Gastroesophageal sphincter (tissue), 4 donors: ENCODE measurements at regions not wholly inside any gene's neighbourhood (a gene's known extent, or its start where the extent isn't known, plus 50 kb on each side); places are given as distances from the start of the nearest gene placed in this dataset.

Source experiments
- ATAC-seq: fragments of 150-250 bp; one replicate; pipeline ENCODE4 v1.9.1; 2016; ENCODE audit warnings: mild to moderate bottlenecking, moderate library complexity
- H3K27ac ChIP-seq, 4 donors: fragments of 200-600 bp; sonication (generic) in 3 of 4; 1 replicate in 3 of 4; 2 replicates in 1 of 4; pipeline ENCODE4 v1.5.1; 2016 to 2019
- H3K27me3 ChIP-seq: fragments of 200-600 bp; sonication (generic); one replicate; pipeline ENCODE4 v1.5.1; 2019
- H3K36me3 ChIP-seq, 2 donors: fragments of 200-600 bp; sonication (generic); one replicate each; pipeline ENCODE4 v1.5.1; 2019; ENCODE audit warnings: control low read depth in 1 of 2
- H3K4me1 ChIP-seq, 3 donors: fragments of 200-600 bp; sonication (generic); 1 replicate in 2 of 3; 2 replicates in 1 of 3; pipeline ENCODE4 v1.5.1; 2016 to 2019; ENCODE audit warnings: control low read depth in 2 of 3
- H3K4me3 ChIP-seq, 2 donors: fragments of 200-600 bp; sonication (generic); one replicate each; pipeline ENCODE4 v1.5.1; 2019; ENCODE audit warnings: mild to moderate bottlenecking in 1 of 2, moderate library complexity in 1 of 2
- H3K9me3 ChIP-seq, 3 donors: fragments of 200-600 bp; sonication (generic); one replicate each; pipeline ENCODE4 v1.5.1; 2017 to 2019; ENCODE audit warnings: control low read depth in 2 of 3
- EP300 ChIP-seq: sonication (generic); formaldehyde crosslinking; IDR thresholded peaks from one replicate; pipeline ENCODE4 v1.6.1; 2017; ENCODE audit warnings: antibody characterized with exemption, mild to moderate bottlenecking
- POLR2A ChIP-seq, 2 donors: fragments of 450-650 bp; IDR thresholded peaks; one replicate each; pipeline ENCODE4 v1.6.1; 2017; ENCODE audit warnings: antibody characterized with exemption in 2 of 2, mild to moderate bottlenecking in 2 of 2, moderate library complexity in 1 of 2
- POLR2AphosphoS5 ChIP-seq: sonication (generic); formaldehyde crosslinking; IDR thresholded peaks from one replicate; pipeline ENCODE4 v1.6.1; 2017; ENCODE audit warnings: antibody characterized with exemption
- WGBS, 2 donors: methylation state at CpG; one replicate each; pipeline ENCODE4 v1.1.5; 2018; ENCODE audit warnings: low coverage in 1 of 2; 5-methylcytosine and 5-hydroxymethylcytosine counted together
- TF ChIP-seq, protein P1 (sequence below), 4 experiments: fragments of 200-600 bp in 2 of 4; fragments of 450-650 bp in 2 of 4; sonication (generic) in 1 of 4; IDR thresholded peaks; one replicate each; pipeline ENCODE4 v1.5.1; 2017 to 2019; ENCODE audit warnings: antibody characterized with exemption in 4 of 4, mild to moderate bottlenecking in 2 of 4, moderate library complexity in 2 of 4

GRCh38 chr10:133032231-133032630, 55.5 kb upstream of the ADGRA1 start:
- no peak overlapping the region for H3K4me3 ChIP-seq
- peaks cover 45% of the 10 kb centered on the region for H3K27me3 ChIP-seq
- no CpG with 5 or more reads among the region's 13 CpGs for WGBS, 2 donors
- H3K27ac ChIP-seq, result no peak overlapping the region
- no peaks in the 10 kb centered on the region for H3K9me3 ChIP-seq
- ATAC-seq, result no peak
- no peak for TF ChIP-seq POLR2AphosphoS5
- TF ChIP-seq EP300, result no peak
- TF ChIP-seq POLR2A (IDR thresholded peaks at IDR 0.05), result no peak
- TF ChIP-seq, protein P1, sequence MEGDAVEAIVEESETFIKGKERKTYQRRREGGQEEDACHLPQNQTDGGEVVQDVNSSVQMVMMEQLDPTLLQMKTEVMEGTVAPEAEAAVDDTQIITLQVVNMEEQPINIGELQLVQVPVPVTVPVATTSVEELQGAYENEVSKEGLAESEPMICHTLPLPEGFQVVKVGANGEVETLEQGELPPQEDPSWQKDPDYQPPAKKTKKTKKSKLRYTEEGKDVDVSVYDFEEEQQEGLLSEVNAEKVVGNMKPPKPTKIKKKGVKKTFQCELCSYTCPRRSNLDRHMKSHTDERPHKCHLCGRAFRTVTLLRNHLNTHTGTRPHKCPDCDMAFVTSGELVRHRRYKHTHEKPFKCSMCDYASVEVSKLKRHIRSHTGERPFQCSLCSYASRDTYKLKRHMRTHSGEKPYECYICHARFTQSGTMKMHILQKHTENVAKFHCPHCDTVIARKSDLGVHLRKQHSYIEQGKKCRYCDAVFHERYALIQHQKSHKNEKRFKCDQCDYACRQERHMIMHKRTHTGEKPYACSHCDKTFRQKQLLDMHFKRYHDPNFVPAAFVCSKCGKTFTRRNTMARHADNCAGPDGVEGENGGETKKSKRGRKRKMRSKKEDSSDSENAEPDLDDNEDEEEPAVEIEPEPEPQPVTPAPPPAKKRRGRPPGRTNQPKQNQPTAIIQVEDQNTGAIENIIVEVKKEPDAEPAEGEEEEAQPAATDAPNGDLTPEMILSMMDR (IDR thresholded peaks at IDR 0.05), result no peak
- no peaks in the 10 kb centered on the region for H3K36me3 ChIP-seq
- H3K4me1 ChIP-seq, result no peaks in the 10 kb centered on the region

DNA sequence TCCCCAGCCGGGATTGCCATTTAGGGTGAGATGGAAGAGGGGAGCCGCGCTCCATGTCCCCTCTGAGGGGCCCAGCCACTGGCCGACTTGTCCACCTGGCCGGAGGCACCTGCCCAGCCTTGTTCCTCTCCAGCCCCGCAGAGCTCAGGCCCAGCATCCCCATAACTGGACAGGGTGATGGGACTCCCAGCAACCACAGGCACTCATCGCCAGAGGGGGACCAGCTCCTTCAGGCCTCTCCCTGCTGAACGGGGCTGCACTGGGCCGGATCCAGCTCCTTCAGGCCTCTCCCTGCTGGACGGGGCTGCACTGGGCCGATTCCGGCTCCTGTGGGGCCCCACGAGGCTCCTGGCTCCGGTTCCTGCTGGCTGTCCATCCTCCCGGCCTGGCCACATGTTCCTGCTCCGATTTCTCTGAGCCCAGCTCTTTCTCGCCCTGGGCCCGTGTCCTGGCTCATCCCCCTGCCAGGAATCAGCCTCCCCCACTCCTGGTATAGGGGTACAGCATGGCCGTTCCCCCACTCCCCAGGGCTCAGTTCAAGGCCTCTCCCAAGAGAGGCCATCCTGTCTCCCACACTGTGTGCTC, 56.1 kb upstream of the ADGRA1 start:
- Histone ChIP-seq H3K4me3 (no peak overlapping the region), H3K27ac (no peak overlapping the region), H3K4me1 (no peaks in the 10 kb centered on the region), H3K9me3 (no peaks in the 10 kb centered on the region), H3K27me3 (peaks cover 51% of the 10 kb centered on the region), H3K36me3 (no peaks in the 10 kb centered on the region)
- no peak for ATAC-seq
- no peak for TF ChIP-seq POLR2AphosphoS5
- no peak for TF ChIP-seq POLR2A (IDR thresholded peaks at IDR 0.05)
- no peak for TF ChIP-seq EP300
- WGBS, 2 donors, result no CpG with 5 or more reads among the region's 19 CpGs

GRCh38 chr10:133030781-133031180, 56.9 kb upstream of the ADGRA1 start:
- H3K27me3 ChIP-seq, result peaks cover 56% of the 10 kb centered on the region
- no peak overlapping the region for H3K4me3 ChIP-seq
- TF ChIP-seq EP300, result no peak
- no peak for TF ChIP-seq POLR2AphosphoS5
- TF ChIP-seq, protein P1 (IDR thresholded peaks at IDR 0.05), result no peak
- no peak for TF ChIP-seq POLR2A (IDR thresholded peaks at IDR 0.05)
- no peaks in the 10 kb centered on the region for H3K4me1 ChIP-seq
- WGBS, 2 donors, result 66 to 85% methylated on average over 4 to 12 of the region's 28 CpGs
- H3K36me3 ChIP-seq, result no peaks in the 10 kb centered on the region
- no peaks in the 10 kb centered on the region for H3K9me3 ChIP-seq
- H3K27ac ChIP-seq, result no peak overlapping the region
- ATAC-seq, result no peak

DNA sequence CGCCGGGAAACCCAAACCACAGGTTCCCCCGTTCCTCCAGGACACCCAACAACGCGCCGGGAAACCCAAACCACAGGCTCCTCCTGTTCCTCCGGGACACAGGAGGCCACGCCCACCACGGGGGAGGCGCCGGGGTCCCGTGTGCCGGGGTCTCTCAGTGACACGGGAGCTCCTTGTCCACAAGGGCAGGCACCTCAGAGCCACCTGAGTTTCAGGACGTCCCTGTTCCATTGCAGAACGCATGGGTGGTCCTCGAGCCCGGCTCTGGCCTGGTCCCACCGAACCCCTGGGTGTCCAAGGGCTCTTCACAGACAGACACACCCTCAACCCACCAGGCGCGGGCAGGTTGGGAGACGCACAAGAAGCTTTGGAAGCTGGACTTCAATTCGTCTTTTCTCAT, 57.6 kb upstream of the ADGRA1 start:
- TF ChIP-seq, protein P1 (IDR thresholded peaks at IDR 0.05), result no peak
- no peak for TF ChIP-seq POLR2AphosphoS5
- TF ChIP-seq POLR2A (IDR thresholded peaks at IDR 0.05), result no peak
- no peak for TF ChIP-seq EP300
- Histone ChIP-seq H3K36me3 (no peaks in the 10 kb centered on the region), H3K27me3 (peaks cover 63% of the 10 kb centered on the region), H3K4me3 (no peak overlapping the region), H3K4me1 (no peaks in the 10 kb centered on the region), H3K27ac (no peak overlapping the region), H3K9me3 (no peaks in the 10 kb centered on the region)
- WGBS, 2 donors, result 80 to 100% methylated on average over 1 to 4 of the region's 23 CpGs
- no peak for ATAC-seq

GRCh38 chr10:133028956-133029355, 58.8 kb upstream of the ADGRA1 start:
- H3K27ac ChIP-seq, result no peak overlapping the region
- H3K4me1 ChIP-seq, result no peaks in the 10 kb centered on the region
- no peak overlapping the region for H3K4me3 ChIP-seq
- no peak for TF ChIP-seq POLR2AphosphoS5
- peaks cover 75% of the 10 kb centered on the region for H3K27me3 ChIP-seq
- no peaks in the 10 kb centered on the region for H3K36me3 ChIP-seq
- no peak for ATAC-seq
- no peaks in the 10 kb centered on the region for H3K9me3 ChIP-seq
- WGBS, 2 donors, result 100% methylated on average over 1 of the region's 16 CpGs; no CpG with 5 or more reads in 1 of the 2 donors

DNA sequence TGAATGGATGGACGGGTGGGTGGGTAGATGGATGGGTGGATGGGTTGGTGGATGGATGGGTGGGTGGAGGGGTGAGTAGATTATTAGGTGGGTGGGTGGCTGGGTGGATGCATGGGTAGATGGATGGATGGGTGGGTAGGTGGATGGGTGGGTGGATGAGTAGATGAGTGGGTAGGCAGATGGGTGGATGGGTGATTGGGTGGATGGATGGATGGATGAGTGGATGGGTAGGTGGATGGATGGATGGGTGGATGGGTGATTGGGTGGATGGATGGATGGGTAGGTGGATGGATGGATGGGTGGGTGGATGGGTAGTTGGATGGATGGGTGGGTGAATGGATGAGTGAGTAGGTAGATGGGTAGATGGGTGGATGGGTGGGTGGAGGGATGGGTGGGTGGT, 59.6 kb upstream of the ADGRA1 start:
- TF ChIP-seq, protein P1 (IDR thresholded peaks at IDR 0.05), result no peak
- no peak for TF ChIP-seq POLR2A (IDR thresholded peaks at IDR 0.05)
- no peak for TF ChIP-seq POLR2AphosphoS5
- no peak for TF ChIP-seq EP300
- Histone ChIP-seq H3K36me3 (no peaks in the 10 kb centered on the region), H3K27ac (no peak overlapping the region), H3K9me3 (no peaks in the 10 kb centered on the region), H3K4me3 (no peak overlapping the region), H3K4me1 (no peaks in the 10 kb centered on the region), H3K27me3 (peaks cover 83% of the 10 kb centered on the region)
- no peak for ATAC-seq
- 83% methylated on average over 1 of the region's 1 CpG; no CpG with 5 or more reads in 1 of the 2 donors for WGBS, 2 donors
